Retinal pigment epithelial cell (primary cell): ENCODE measurements at regions not wholly inside any gene's neighbourhood (a gene's known extent, or its start where the extent isn't known, plus 50 kb on each side); places are given as distances from the start of the nearest gene placed in this dataset.

Experiments used
- DNase-seq: peaks from one replicate; pipeline ENCODE4 v3.0.0-alpha.2; 2010; ENCODE audit warnings: low read depth
- H3K4me3 ChIP-seq: 2 replicates; pipeline ENCODE4 v1.5.1; 2011; ENCODE audit warnings: mild to moderate bottlenecking, low read length, control low read depth, moderate library complexity
- CTCF ChIP-seq: conservative IDR thresholded peaks from 2 replicates; pipeline ENCODE4 v1.5.1; 2011; ENCODE audit warnings: low read depth, low read length, control low read depth, inconsistent platforms

- DNase-seq = no peak
- no peak overlapping the region for H3K4me3 ChIP-seq
- no peak for TF ChIP-seq CTCF
Measured at GRCh38 chr6:142523515-142524375, 221.9 kb downstream of the ADGRG6 start.

- no peak overlapping the region for H3K4me3 ChIP-seq
- no peak for TF ChIP-seq CTCF
- DNase-seq = no peak
Measured at GRCh38 chr6:142530566-142530965, 228.8 kb downstream of the ADGRG6 start.

GRCh38 chr6:142531727-142532126, 229.9 kb downstream of the ADGRG6 start:
- H3K4me3 ChIP-seq = no peak overlapping the region
- TF ChIP-seq CTCF = no peak
- no peak for DNase-seq

GRCh38 chr6:142534076-142534475, 232.3 kb downstream of the ADGRG6 start:
- no peak overlapping the region for H3K4me3 ChIP-seq
- no peak for DNase-seq
- TF ChIP-seq CTCF = no peak

- DNase-seq = no peak
- no peak overlapping the region for H3K4me3 ChIP-seq
- no peak for TF ChIP-seq CTCF
Measured at GRCh38 chr6:142534484-142534883, 232.7 kb downstream of the ADGRG6 start.

- peak; percentile 46 for TF ChIP-seq CTCF
- no peak for DNase-seq
- H3K4me3 ChIP-seq = no peak overlapping the region
Measured at GRCh38 chr6:142537612-142538478, 236.0 kb downstream of the ADGRG6 start.
